H9 (cell line): ENCODE measurements at regions not wholly inside any gene's neighbourhood (a gene's known extent, or its start where the extent isn't known, plus 50 kb on each side); places are given as distances from the start of the nearest gene placed in this dataset.

Experiments
- DNase-seq: peaks from one replicate; pipeline ENCODE4 v3.0.0-alpha.2; 2017
- H2AFZ ChIP-seq: one replicate; pipeline ENCODE4 v1.6.1; 2013; ENCODE audit warnings: mild to moderate bottlenecking, low read length, control low read depth, moderate library complexity
- H2AK5ac ChIP-seq: 2 replicates; pipeline ENCODE4 v1.6.1; 2013; ENCODE audit warnings: low read length, control low read depth, mixed read lengths; ENCODE audit not compliant: insufficient read length
- H2BK120ac ChIP-seq: one replicate; pipeline ENCODE4 v1.6.1; 2013; ENCODE audit warnings: low read depth, mild to moderate bottlenecking, low read length, control low read depth, inconsistent platforms; ENCODE audit not compliant: poor library complexity, severe bottlenecking
- H2BK12ac ChIP-seq: 2 replicates; pipeline ENCODE4 v1.6.1; 2013; ENCODE audit warnings: low read length, control low read depth, mixed read lengths, low read depth; ENCODE audit not compliant: insufficient read length
- H2BK15ac ChIP-seq: 2 replicates; pipeline ENCODE4 v1.6.1; 2013; ENCODE audit warnings: low read depth, low read length, control low read depth
- H2BK20ac ChIP-seq: one replicate; pipeline ENCODE4 v1.6.1; 2013; ENCODE audit warnings: low read depth, mild to moderate bottlenecking, low read length, control low read depth, inconsistent platforms; ENCODE audit not compliant: poor library complexity, severe bottlenecking
- H2BK5ac ChIP-seq: 2 replicates; pipeline ENCODE4 v1.6.1; 2013; ENCODE audit warnings: low read length, control low read depth, mixed read lengths; ENCODE audit not compliant: insufficient read length
- H3K14ac ChIP-seq: 2 replicates; pipeline ENCODE4 v1.6.1; 2013; ENCODE audit warnings: low read length, control low read depth; ENCODE audit not compliant: insufficient read depth
- H3K18ac ChIP-seq: 2 replicates; pipeline ENCODE4 v1.6.1; 2013; ENCODE audit warnings: low read depth, mild to moderate bottlenecking, mixed read lengths, low read length, control low read depth; ENCODE audit not compliant: insufficient read length
- H3K23ac ChIP-seq: 2 replicates; pipeline ENCODE4 v1.6.1; 2013; ENCODE audit warnings: low read length, control low read depth, mixed read lengths, low read depth; ENCODE audit not compliant: insufficient read length
- H3K23me2 ChIP-seq: 2 replicates; pipeline ENCODE4 v1.6.1; 2013; ENCODE audit warnings: low read depth, mild to moderate bottlenecking, mixed read lengths, low read length, control low read depth; ENCODE audit not compliant: insufficient read length, poor library complexity, severe bottlenecking
- H3K27ac ChIP-seq: 2 replicates; pipeline ENCODE4 v1.5.1; 2013; ENCODE audit warnings: low read length, control low read depth, mixed read lengths, low read depth; ENCODE audit not compliant: insufficient read length
- H3K27me3 ChIP-seq: 2 replicates; pipeline ENCODE4 v1.6.1; 2013; ENCODE audit warnings: low read length, control low read depth, inconsistent platforms; ENCODE audit not compliant: insufficient read depth
- H3K4ac ChIP-seq: 2 replicates; pipeline ENCODE4 v1.6.1; 2013; ENCODE audit warnings: low read depth, mild to moderate bottlenecking, control low read depth, inconsistent platforms, low read length, moderate library complexity
- H3K4me1 ChIP-seq: 2 replicates; pipeline ENCODE4 v1.6.1; 2013; ENCODE audit warnings: low read length, control low read depth, inconsistent platforms; ENCODE audit not compliant: insufficient read depth
- H3K4me2 ChIP-seq: 2 replicates; pipeline ENCODE4 v1.6.1; 2013; ENCODE audit warnings: low read length, control low read depth, mixed read lengths; ENCODE audit not compliant: insufficient read length, insufficient read depth
- H3K56ac ChIP-seq: 2 replicates; pipeline ENCODE4 v1.6.1; 2013; ENCODE audit warnings: low read depth, mild to moderate bottlenecking, mixed read lengths, low read length, control low read depth; ENCODE audit not compliant: insufficient read length
- H3K79me1 ChIP-seq: 2 replicates; pipeline ENCODE4 v1.6.1; 2013; ENCODE audit warnings: low read depth, mild to moderate bottlenecking, moderate library complexity, low read length, control low read depth, inconsistent platforms; ENCODE audit not compliant: insufficient read depth, poor library complexity, severe bottlenecking
- H3K79me2 ChIP-seq: 2 replicates; pipeline ENCODE4 v1.6.1; 2013; ENCODE audit warnings: low read length, control low read depth, inconsistent platforms; ENCODE audit not compliant: insufficient read depth
- H3K9ac ChIP-seq: 2 replicates; pipeline ENCODE4 v1.6.1; 2013; ENCODE audit warnings: low read length, control low read depth, mixed read lengths; ENCODE audit not compliant: insufficient read length; ENCODE audit errors: extremely low read depth
- H3K9me3 ChIP-seq: one replicate; pipeline ENCODE4 v1.6.1; 2013; ENCODE audit warnings: low read depth, low read length, inconsistent platforms; ENCODE audit not compliant: control insufficient read depth
- H3T11ph ChIP-seq: one replicate; pipeline ENCODE4 v1.6.1; 2013; ENCODE audit warnings: mild to moderate bottlenecking, low read length, control low read depth, inconsistent platforms
- H4K20me1 ChIP-seq: one replicate; pipeline ENCODE4 v1.6.1; 2013; ENCODE audit not compliant: control insufficient read depth, insufficient read length, insufficient read depth
- H4K5ac ChIP-seq: 2 replicates; pipeline ENCODE4 v1.6.1; 2013; ENCODE audit warnings: low read depth, mild to moderate bottlenecking, mixed read lengths, low read length, control low read depth; ENCODE audit not compliant: insufficient read length
- H4K8ac ChIP-seq: replicated peaks from 2 replicates; pipeline ENCODE4 v1.6.1; 2013; ENCODE audit warnings: low read length, control low read depth, mixed read lengths, low read depth; ENCODE audit not compliant: insufficient read length
- H4K91ac ChIP-seq: 2 replicates; pipeline ENCODE4 v1.6.1; 2013; ENCODE audit warnings: low read depth, mild to moderate bottlenecking, moderate library complexity, mixed read lengths, low read length, control low read depth; ENCODE audit not compliant: insufficient read length
- H3K27ac Mint-ChIP-seq, 3 experiments: 2 replicates in 2 of 3; 3 replicates in 1 of 3; pipeline ENCODE4 v1.8.0; 2020 to 2021; ENCODE audit warnings: mixed read lengths in 3 of 3, mild to moderate bottlenecking in 1 of 3, moderate library complexity in 1 of 3
- H3K27me3 Mint-ChIP-seq: 2 replicates; pipeline ENCODE4 v1.8.0; 2021; ENCODE audit warnings: low read depth, mild to moderate bottlenecking, moderate library complexity, mixed read lengths
- H3K36me3 Mint-ChIP-seq, 3 experiments: 2 replicates in 2 of 3; 3 replicates in 1 of 3; pipeline ENCODE4 v1.8.0; 2020 to 2021; ENCODE audit warnings: low read depth in 3 of 3, mixed read lengths in 3 of 3; ENCODE audit not compliant: insufficient read depth in 1 of 3
- H3K4me1 Mint-ChIP-seq, 2 experiments: 2 replicates each; pipeline ENCODE4 v1.8.0; 2020; ENCODE audit warnings: mixed read lengths in 2 of 2
- H3K4me3 Mint-ChIP-seq, 2 experiments: 2 replicates in 1 of 2; 3 replicates in 1 of 2; pipeline ENCODE4 v1.8.0; 2020 to 2021; ENCODE audit warnings: mild to moderate bottlenecking in 2 of 2, mixed read lengths in 2 of 2, moderate library complexity in 1 of 2
- H3K9me3 Mint-ChIP-seq, 2 experiments: 2 replicates in 1 of 2; 3 replicates in 1 of 2; pipeline ENCODE4 v1.8.0; 2020; ENCODE audit warnings: mild to moderate bottlenecking in 2 of 2, mixed read lengths in 2 of 2, moderate library complexity in 1 of 2
- CTCF ChIP-seq: fragments of 200-600 bp; sonication (generic); conservative IDR thresholded peaks from 3 replicates; pipeline ENCODE4 v1.8.0; 2021; ENCODE audit warnings: antibody characterized with exemption, mild to moderate bottlenecking
- WGBS: extraction: QIAGEN DNeasy Blood & Tissue Kit; methylation state at CpG from one replicate; pipeline ENCODE4 v1.1.7; 2013; ENCODE audit warnings: missing lambda C conversion rate, low lambda C conversion rate, mixed read lengths; ENCODE audit not compliant: insufficient read length; ENCODE audit errors: extremely low coverage; 5-methylcytosine and 5-hydroxymethylcytosine counted together

- Histone ChIP-seq H4K91ac (no peak overlapping the region), H4K20me1 (no peaks in the 10 kb centered on the region), H3K14ac (no peak overlapping the region), H3K79me1 (no peaks in the 10 kb centered on the region), H2BK20ac (no peak overlapping the region), H2AFZ (no peak overlapping the region), H2AK5ac (no peak overlapping the region), H3K27me3 (no peaks in the 10 kb centered on the region), H4K8ac (no peak overlapping the region), H3K56ac (no peak overlapping the region), H2BK120ac (no peak overlapping the region), H4K5ac (no peak overlapping the region), H2BK5ac (no peak overlapping the region), H3K23ac (no peak overlapping the region), H3K79me2 (no peaks in the 10 kb centered on the region), H3T11ph (no peak overlapping the region), H3K9me3 (no peaks in the 10 kb centered on the region), H3K4ac (no peak overlapping the region), H3K23me2 (no peaks in the 10 kb centered on the region), H3K9ac (no peak overlapping the region), H3K27ac (no peak overlapping the region), H3K4me2 (no peak overlapping the region), H2BK15ac (no peak overlapping the region), H3K18ac (no peak overlapping the region), H2BK12ac (no peak overlapping the region), H3K4me1 (no peaks in the 10 kb centered on the region)
- peaks cover 0 to 19% (median 6%) of the 10 kb centered on the region in 3 experiments; a peak in 6 of 7 replicates for H3K36me3 Mint-ChIP-seq
- no peak for DNase-seq
- no peak for TF ChIP-seq CTCF
- H3K4me1 Mint-ChIP-seq = peaks cover 9 to 13% of the 10 kb centered on the region in 2 experiments
- H3K27ac Mint-ChIP-seq = peak overlapping the region in 1 of 3 experiments; percentile 58; a peak in 1 of 7 replicates
- no CpG with 5 or more reads among the region's 3 CpGs for WGBS
- peaks cover 9% of the 10 kb centered on the region for H3K27me3 Mint-ChIP-seq
- peaks cover 18 to 20% of the 10 kb centered on the region in 2 experiments for H3K9me3 Mint-ChIP-seq
- no peak overlapping the region for H3K4me3 Mint-ChIP-seq
Observed at GRCh38 chrX:1074172-1074571, 138.3 kb downstream of the CRLF2 start.
